ENCODE measurements at regions not wholly inside any gene's neighbourhood (a gene's known extent, or its start where the extent isn't known, plus 50 kb on each side); places are given as distances from the start of the nearest gene placed in this dataset.

GRCh38 chr13:89733829-89734228 is 1613.7 kb upstream of the MIR17HG start:
- CTCF ChIA-PET: no interaction called here
- no peak for DNase-seq (ENCODE audit: low spot score)
- no peak overlapping the region for H3K27ac ChIP-seq
- TF ChIP-seq CTCF (conservative IDR thresholded peaks at IDR 0.05; ENCODE audit: low read depth): no peak
- POLR2A ChIA-PET (ENCODE audit: low non-redundant PET): no interaction called here

GRCh38 chr13:89737051-89737450 is 1610.4 kb upstream of the MIR17HG start:
- TF ChIP-seq CTCF (conservative IDR thresholded peaks at IDR 0.05; ENCODE audit: low read depth): no peak
- ChIA-PET CTCF (no interaction called here), POLR2A (ENCODE audit: low non-redundant PET) (no interaction called here)
- DNase-seq (ENCODE audit: low spot score): no peak
- no peak overlapping the region for H3K27ac ChIP-seq

DNA sequence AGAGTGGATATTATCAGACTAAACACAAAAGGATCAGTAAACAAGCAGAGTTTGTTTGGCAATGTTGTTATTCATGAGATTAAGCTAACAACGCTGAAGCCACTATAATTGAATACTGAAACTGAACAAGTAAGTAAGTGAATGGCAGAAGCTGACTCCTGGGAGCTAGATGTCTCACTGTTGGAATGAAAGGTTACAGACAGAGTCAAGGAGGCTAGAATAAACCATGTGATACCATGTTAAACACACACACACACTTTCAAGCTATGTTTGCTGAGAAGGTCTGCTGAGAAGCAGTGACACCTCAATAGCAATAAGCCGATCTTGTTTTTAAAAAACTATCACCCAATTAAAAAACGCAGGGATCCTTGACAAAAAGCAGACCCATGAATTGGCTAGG is 1609.4 kb upstream of the MIR17HG start:
- ChIA-PET CTCF (no interaction called here), POLR2A (ENCODE audit: low non-redundant PET) (no interaction called here)
- no peak overlapping the region for H3K27ac ChIP-seq
- no peak for DNase-seq (ENCODE audit: low spot score)
- TF ChIP-seq CTCF (conservative IDR thresholded peaks at IDR 0.05; ENCODE audit: low read depth): no peak

- TF ChIP-seq CTCF (conservative IDR thresholded peaks at IDR 0.05; ENCODE audit: low read depth): no peak
- no peak overlapping the region for H3K27ac ChIP-seq
- ChIA-PET POLR2A (ENCODE audit: low non-redundant PET) (no interaction called here), CTCF (no interaction called here)
- no peak for DNase-seq (ENCODE audit: low spot score)
Observed at GRCh38 chr13:89740994-89741685, 1606.3 kb upstream of the MIR17HG start.

DNA sequence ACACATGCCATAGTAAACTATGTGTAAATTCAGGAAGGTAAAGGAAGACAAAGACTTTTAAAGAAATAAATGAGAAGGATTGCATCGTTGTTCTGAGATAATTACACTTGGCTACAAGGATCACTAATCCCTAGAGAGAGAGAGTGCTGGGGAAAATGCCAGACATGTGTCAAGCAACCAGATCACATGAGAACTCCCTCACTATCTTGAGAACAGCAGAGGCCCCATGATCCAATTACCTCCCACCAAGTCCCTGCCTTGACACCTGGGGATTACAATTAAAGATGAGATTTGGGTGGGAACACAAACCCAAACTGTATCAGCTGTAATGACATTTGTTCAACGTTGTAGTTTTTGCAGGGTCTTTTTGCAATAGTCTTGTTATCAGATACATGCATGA is 1600.9 kb upstream of the MIR17HG start:
- ChIA-PET CTCF (no interaction called here), POLR2A (ENCODE audit: low non-redundant PET) (no interaction called here)
- H3K27ac ChIP-seq: no peak overlapping the region
- TF ChIP-seq CTCF (conservative IDR thresholded peaks at IDR 0.05; ENCODE audit: low read depth): no peak
- DNase-seq (ENCODE audit: low spot score): no peak

DNA sequence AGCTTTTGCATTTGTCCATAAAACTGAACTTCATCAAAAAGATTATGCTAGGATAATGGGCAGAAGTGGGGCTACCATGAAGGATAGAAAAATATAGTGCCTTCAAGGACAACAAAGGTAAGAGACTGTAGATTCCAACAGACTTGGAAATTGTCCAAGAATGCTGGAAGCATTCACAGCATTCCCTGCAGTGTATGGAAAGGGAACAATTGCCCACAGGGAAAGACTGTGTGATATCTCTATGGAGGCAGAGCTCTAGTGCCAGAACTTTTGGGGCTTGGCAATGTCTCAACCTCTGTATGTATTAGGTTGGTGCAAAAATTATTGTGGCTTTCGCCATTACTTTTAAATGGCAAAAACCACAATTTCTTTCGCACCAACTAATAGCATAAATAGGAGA is 1598.8 kb upstream of the MIR17HG start:
- no peak overlapping the region for H3K27ac ChIP-seq
- no peak for TF ChIP-seq CTCF (conservative IDR thresholded peaks at IDR 0.05; ENCODE audit: low read depth)
- CTCF ChIA-PET: no interaction called here
- DNase-seq (ENCODE audit: low spot score): no peak
- POLR2A ChIA-PET (ENCODE audit: low non-redundant PET): no interaction called here

- CTCF ChIA-PET: no interaction called here
- TF ChIP-seq CTCF (conservative IDR thresholded peaks at IDR 0.05; ENCODE audit: low read depth): no peak
- no peak for DNase-seq (ENCODE audit: low spot score)
- POLR2A ChIA-PET (ENCODE audit: low non-redundant PET): no interaction called here
- H3K27ac ChIP-seq: no peak overlapping the region
Observed at GRCh38 chr13:89749888-89750287, 1597.6 kb upstream of the MIR17HG start.

Data from RWPE1 (cell line).